ENCODE measurements at regions not wholly inside any gene's neighbourhood (a gene's known extent, or its start where the extent isn't known, plus 50 kb on each side); places are given as distances from the start of the nearest gene placed in this dataset.
A peak's percentile ranks its signal among the peaks of the same experiment; 100 is the strongest.

- TF ChIP-seq ZBTB38 (CRISPR knock-in tag; IDR thresholded peaks at IDR 0.05) = peak; percentile 51; the same call in 1 of the 2 replicates
- TF ChIP-seq ZBTB40 (IDR thresholded peaks at IDR 0.05) = no peak
- TF ChIP-seq ZBTB40 (CRISPR knock-in tag; IDR thresholded peaks at IDR 0.05) = peak; percentile 51; the same call in 1 of the 2 replicates
- no peak for TF ChIP-seq REXO4 (CRISPR knock-in tag; IDR thresholded peaks at IDR 0.05; ENCODE audit: borderline replicate concordance)
- no peak for TF ChIP-seq PRDM10 (CRISPR knock-in tag; IDR thresholded peaks at IDR 0.05; ENCODE audit: low read depth)
- TF ChIP-seq ZNF335 (CRISPR knock-in tag; IDR thresholded peaks at IDR 0.05) = no peak
- no peak for TF ChIP-seq ZNF562 (CRISPR knock-in tag; IDR thresholded peaks at IDR 0.05; ENCODE audit: borderline replicate concordance)
- peak; percentile 32; the same call in 1 of the 2 replicates for TF ChIP-seq ZNF691 (CRISPR knock-in tag; IDR thresholded peaks at IDR 0.05; ENCODE audit: borderline replicate concordance, low read depth)
- no peak for TF ChIP-seq MBD4 (IDR thresholded peaks at IDR 0.05; ENCODE audit: borderline replicate concordance, low read length)
- TF ChIP-seq RELA (CRISPR knock-in tag; IDR thresholded peaks at IDR 0.05) = no peak; the same call in 1 of the 2 replicates
- no peak for TF ChIP-seq SP2 (CRISPR knock-in tag; IDR thresholded peaks at IDR 0.05)
- no peak for TF ChIP-seq ZNF768 (CRISPR knock-in tag; IDR thresholded peaks at IDR 0.05)
- no peak for TF ChIP-seq NPAS2 (CRISPR knock-in tag; IDR thresholded peaks at IDR 0.05; ENCODE audit: borderline replicate concordance)
- TF ChIP-seq JUNB (CRISPR knock-in tag; IDR thresholded peaks at IDR 0.05; ENCODE audit: borderline replicate concordance) = no peak
Observed at GRCh38 chr7:155953781-155954549, 141.7 kb upstream of the SHH start (continued).

All from HepG2 (cell line).